Fibroblast of lung (primary cell): ENCODE measurements at regions not wholly inside any gene's neighbourhood (a gene's known extent, or its start where the extent isn't known, plus 50 kb on each side); places are given as distances from the start of the nearest gene placed in this dataset.

Experiments used
- DNase-seq, 2 donors: peaks; one replicate each; pipeline versions ENCODE4 v3.0.0 to v3.0.0-alpha.2; 2010; ENCODE audit warnings: low read depth in 2 of 2
- H2AFZ ChIP-seq: 2 replicates; pipeline ENCODE4 v1.5.1; 2012; ENCODE audit warnings: low read length, control low read depth, inconsistent platforms
- H3K27ac ChIP-seq: 2 replicates; pipeline ENCODE4 v1.5.1; 2011; ENCODE audit warnings: low read length, control low read depth; ENCODE audit not compliant: insufficient read depth
- H3K27me3 ChIP-seq: 2 replicates; pipeline ENCODE4 v1.5.1; 2011; ENCODE audit warnings: mild to moderate bottlenecking, low read length; ENCODE audit not compliant: control insufficient read depth, insufficient read depth
- H3K36me3 ChIP-seq: 2 replicates; pipeline ENCODE4 v1.5.1; 2011; ENCODE audit warnings: low read length; ENCODE audit not compliant: control insufficient read depth, insufficient read depth
- H3K4me1 ChIP-seq: 2 replicates; pipeline ENCODE4 v1.5.1; 2011; ENCODE audit warnings: low read length; ENCODE audit not compliant: control insufficient read depth, insufficient read depth; ENCODE audit errors: extremely low read depth
- H3K4me2 ChIP-seq: 2 replicates; pipeline ENCODE4 v1.5.1; 2011; ENCODE audit warnings: low read length, control low read depth; ENCODE audit not compliant: insufficient read depth; ENCODE audit errors: extremely low read depth
- H3K4me3 ChIP-seq, 4 experiments: fragments of 200-600 bp in 1 of 4; sonication (generic) in 1 of 4; replicated peaks in 1 of 4; 2 replicates each; pipeline ENCODE4 v1.5.1; 2011 to 2016; ENCODE audit warnings: low read length in 4 of 4, low read depth in 3 of 4, mild to moderate bottlenecking in 3 of 4, control low read depth in 2 of 4, inconsistent platforms in 1 of 4, mixed read lengths in 1 of 4; ENCODE audit not compliant: insufficient read depth in 1 of 4; ENCODE audit errors: control extremely low read depth in 1 of 4
- H3K79me2 ChIP-seq: 2 replicates; pipeline ENCODE4 v1.5.1; 2012; ENCODE audit warnings: mild to moderate bottlenecking, low read length, inconsistent platforms; ENCODE audit not compliant: control insufficient read depth, insufficient read depth
- H3K9ac ChIP-seq: 2 replicates; pipeline ENCODE4 v1.5.1; 2011; ENCODE audit warnings: mild to moderate bottlenecking, low read length, control low read depth; ENCODE audit not compliant: insufficient read depth
- H3K9me3 ChIP-seq: 2 replicates; pipeline ENCODE4 v1.5.1; 2012; ENCODE audit warnings: low read depth, low read length; ENCODE audit not compliant: control insufficient read depth, insufficient read depth
- H4K20me1 ChIP-seq: 2 replicates; pipeline ENCODE4 v1.5.1; 2011; ENCODE audit warnings: low read length; ENCODE audit not compliant: control insufficient read depth, insufficient read depth; ENCODE audit errors: extremely low read depth
- EZH2 ChIP-seq: IDR thresholded peaks from 2 replicates; pipeline ENCODE4 v1.5.1; 2012; ENCODE audit warnings: low read length, control low read depth, mild to moderate bottlenecking; ENCODE audit errors: missing control alignments
- TF ChIP-seq, protein P1 (sequence below), 2 donors: IDR thresholded peaks in 1 of 2; conservative IDR thresholded peaks in 1 of 2; 1 replicate in 1 of 2; 2 replicates in 1 of 2; pipeline ENCODE4 v1.5.1; 2011 to 2012; ENCODE audit warnings: low read length in 2 of 2, control low read depth in 1 of 2, inconsistent platforms in 1 of 2, low read depth in 1 of 2, mild to moderate bottlenecking in 1 of 2

GRCh38 chr1:98054367-98054701 is 133.5 kb upstream of the DPYD start:
- H3K9ac ChIP-seq: no peak overlapping the region

DNA sequence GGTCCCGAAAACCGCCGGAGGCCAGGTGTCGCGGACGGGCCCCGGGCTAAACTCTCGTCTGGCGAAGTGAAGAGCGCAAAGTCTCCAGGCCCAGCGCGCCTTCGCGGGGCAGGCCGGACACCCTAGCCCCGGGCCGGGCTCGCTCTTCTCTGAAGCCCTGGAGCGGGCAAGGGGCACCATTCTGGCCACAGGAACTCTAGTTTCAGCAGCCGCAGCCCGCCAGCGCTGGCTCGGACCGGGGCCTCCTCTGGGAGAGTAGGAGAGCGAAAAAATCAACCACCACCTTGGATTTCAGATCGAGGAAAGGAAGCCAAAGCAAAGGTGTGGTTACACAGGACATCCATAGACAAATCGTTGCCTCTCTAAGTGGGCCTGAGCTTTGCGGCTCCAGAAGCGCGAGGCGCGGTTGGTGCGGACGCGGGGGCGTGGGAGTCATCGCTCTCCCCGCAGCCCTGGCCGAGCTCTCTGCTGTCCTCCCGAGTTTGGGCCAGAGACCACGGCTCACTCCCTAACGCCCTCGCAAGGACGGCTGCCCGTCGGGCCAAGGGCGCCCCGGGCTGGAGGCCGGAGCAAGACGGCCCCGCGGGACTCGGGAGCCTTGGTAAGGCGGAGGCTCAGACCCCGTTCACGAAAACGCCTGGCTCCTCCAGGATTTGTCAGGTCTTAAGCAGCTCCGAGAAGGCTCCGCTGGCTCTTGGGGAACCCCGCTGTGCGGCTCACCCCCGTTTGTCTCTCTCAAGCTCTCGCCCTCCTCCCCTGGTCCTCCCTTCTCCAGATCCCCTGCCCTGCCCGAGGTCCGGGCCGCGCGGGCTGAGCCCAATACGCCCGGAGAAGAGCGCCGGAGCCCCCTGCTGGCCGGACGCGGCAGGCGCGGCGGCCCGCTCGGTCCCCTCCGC is 132.9 kb upstream of the DPYD start:
- peak overlapping the region; percentile 96 for H2AFZ ChIP-seq
- DNase-seq: peak; percentile 75 to 80

More at GRCh38 chr1:98054367-98054701, 133.5 kb upstream of the DPYD start:
- Histone ChIP-seq H3K9me3 (no peaks in the 10 kb centered on the region), H3K27ac (peak overlapping the region; percentile 86), H3K4me1 (peaks cover 8% of the 10 kb centered on the region), H2AFZ (peak overlapping the region; percentile 69), H4K20me1 (no peaks in the 10 kb centered on the region), H3K36me3 (no peaks in the 10 kb centered on the region), H3K4me2 (peak overlapping the region; percentile 62), H3K79me2 (no peaks in the 10 kb centered on the region), H3K27me3 (no peaks in the 10 kb centered on the region), H3K4me3 (peak overlapping the region; percentile 23 to 55 (median 36))
- TF ChIP-seq, protein P1, sequence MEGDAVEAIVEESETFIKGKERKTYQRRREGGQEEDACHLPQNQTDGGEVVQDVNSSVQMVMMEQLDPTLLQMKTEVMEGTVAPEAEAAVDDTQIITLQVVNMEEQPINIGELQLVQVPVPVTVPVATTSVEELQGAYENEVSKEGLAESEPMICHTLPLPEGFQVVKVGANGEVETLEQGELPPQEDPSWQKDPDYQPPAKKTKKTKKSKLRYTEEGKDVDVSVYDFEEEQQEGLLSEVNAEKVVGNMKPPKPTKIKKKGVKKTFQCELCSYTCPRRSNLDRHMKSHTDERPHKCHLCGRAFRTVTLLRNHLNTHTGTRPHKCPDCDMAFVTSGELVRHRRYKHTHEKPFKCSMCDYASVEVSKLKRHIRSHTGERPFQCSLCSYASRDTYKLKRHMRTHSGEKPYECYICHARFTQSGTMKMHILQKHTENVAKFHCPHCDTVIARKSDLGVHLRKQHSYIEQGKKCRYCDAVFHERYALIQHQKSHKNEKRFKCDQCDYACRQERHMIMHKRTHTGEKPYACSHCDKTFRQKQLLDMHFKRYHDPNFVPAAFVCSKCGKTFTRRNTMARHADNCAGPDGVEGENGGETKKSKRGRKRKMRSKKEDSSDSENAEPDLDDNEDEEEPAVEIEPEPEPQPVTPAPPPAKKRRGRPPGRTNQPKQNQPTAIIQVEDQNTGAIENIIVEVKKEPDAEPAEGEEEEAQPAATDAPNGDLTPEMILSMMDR (conservative IDR thresholded peaks at IDR 0.05 in 1 of 2, IDR thresholded peaks at IDR 0.05 in 1 of 2; ENCODE audit: low read depth in 1 of 2, low read length in 2 of 2): no peak
- TF ChIP-seq EZH2: no peak
- no peak for DNase-seq

GRCh38 chr1:98051065-98051675 is 130.3 kb upstream of the DPYD start:
- no peak for TF ChIP-seq EZH2
- TF ChIP-seq, protein P1 (conservative IDR thresholded peaks at IDR 0.05 in 1 of 2, IDR thresholded peaks at IDR 0.05 in 1 of 2; ENCODE audit: low read depth in 1 of 2, low read length in 2 of 2): peak; percentile 98 to 99
- no peaks in the 10 kb centered on the region for H4K20me1 ChIP-seq
- peak; percentile 70 to 86 for DNase-seq

More for the DNA sequence above, 132.9 kb upstream of the DPYD start:
- H3K4me3 ChIP-seq: peak overlapping the region; percentile 36 to 55 (median 45)
- H3K79me2 ChIP-seq: no peaks in the 10 kb centered on the region
- H3K36me3 ChIP-seq: no peaks in the 10 kb centered on the region
- TF ChIP-seq EZH2: no peak
- TF ChIP-seq, protein P1 (conservative IDR thresholded peaks at IDR 0.05 in 1 of 2, IDR thresholded peaks at IDR 0.05 in 1 of 2; ENCODE audit: low read depth in 1 of 2, low read length in 2 of 2): peak; percentile 36 to 81
- no peaks in the 10 kb centered on the region for H4K20me1 ChIP-seq
- H3K4me1 ChIP-seq: peaks cover 12% of the 10 kb centered on the region
- peak overlapping the region; percentile 88 for H3K4me2 ChIP-seq
- H3K27me3 ChIP-seq: no peaks in the 10 kb centered on the region
- H3K9ac ChIP-seq: peak overlapping the region; percentile 73
- peak overlapping the region; percentile 86 for H3K27ac ChIP-seq
- no peaks in the 10 kb centered on the region for H3K9me3 ChIP-seq

More at GRCh38 chr1:98051065-98051675, 130.3 kb upstream of the DPYD start:
- peaks cover 14% of the 10 kb centered on the region for H3K4me1 ChIP-seq
- no peaks in the 10 kb centered on the region for H3K27me3 ChIP-seq
- no peak overlapping the region for H3K9ac ChIP-seq
- no peaks in the 10 kb centered on the region for H3K36me3 ChIP-seq
- H2AFZ ChIP-seq: no peak overlapping the region
- H3K4me2 ChIP-seq: no peak overlapping the region
- no peak overlapping the region for H3K27ac ChIP-seq
- H3K9me3 ChIP-seq: no peaks in the 10 kb centered on the region
- no peak overlapping the region for H3K4me3 ChIP-seq
- peaks cover 4% of the 10 kb centered on the region for H3K79me2 ChIP-seq
